Fibroblast of mammary gland (primary cell): ENCODE measurements at regions not wholly inside any gene's neighbourhood (a gene's known extent, or its start where the extent isn't known, plus 50 kb on each side); places are given as distances from the start of the nearest gene placed in this dataset.

ENCODE experiments used
- DNase-seq: peaks from one replicate; pipeline ENCODE4 v3.0.0-alpha.2; 2010; ENCODE audit warnings: low read depth
- H3K4me3 ChIP-seq: 2 replicates; pipeline ENCODE4 v1.5.1; 2011; ENCODE audit warnings: low read depth, mild to moderate bottlenecking, low read length, moderate library complexity; ENCODE audit not compliant: control insufficient read depth
- TF ChIP-seq, protein P1 (sequence below): conservative IDR thresholded peaks from 2 replicates; pipeline ENCODE4 v1.5.1; 2011; ENCODE audit warnings: low read depth, low read length, inconsistent platforms; ENCODE audit not compliant: control insufficient read depth, insufficient read depth

DNA sequence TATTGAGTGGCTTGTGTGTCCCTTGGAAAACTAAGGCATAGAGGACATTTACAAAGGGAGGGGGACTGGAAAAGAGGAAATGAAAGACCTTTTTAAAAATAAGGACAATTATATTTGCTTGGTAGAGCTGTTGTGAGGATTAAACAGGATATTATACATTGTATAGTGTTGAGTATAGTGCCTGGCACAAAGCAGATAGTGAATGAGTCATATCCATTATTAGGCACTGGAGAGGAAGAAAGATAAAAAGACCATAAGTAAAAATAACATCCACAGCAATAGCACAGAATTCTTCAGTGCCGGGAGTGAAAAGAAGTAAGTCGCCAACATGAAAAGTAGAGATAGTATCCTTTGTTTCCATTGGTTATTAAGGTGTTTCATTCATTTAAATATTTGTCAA, 623.3 kb downstream of the PDCD6IP start:
- TF ChIP-seq, protein P1, sequence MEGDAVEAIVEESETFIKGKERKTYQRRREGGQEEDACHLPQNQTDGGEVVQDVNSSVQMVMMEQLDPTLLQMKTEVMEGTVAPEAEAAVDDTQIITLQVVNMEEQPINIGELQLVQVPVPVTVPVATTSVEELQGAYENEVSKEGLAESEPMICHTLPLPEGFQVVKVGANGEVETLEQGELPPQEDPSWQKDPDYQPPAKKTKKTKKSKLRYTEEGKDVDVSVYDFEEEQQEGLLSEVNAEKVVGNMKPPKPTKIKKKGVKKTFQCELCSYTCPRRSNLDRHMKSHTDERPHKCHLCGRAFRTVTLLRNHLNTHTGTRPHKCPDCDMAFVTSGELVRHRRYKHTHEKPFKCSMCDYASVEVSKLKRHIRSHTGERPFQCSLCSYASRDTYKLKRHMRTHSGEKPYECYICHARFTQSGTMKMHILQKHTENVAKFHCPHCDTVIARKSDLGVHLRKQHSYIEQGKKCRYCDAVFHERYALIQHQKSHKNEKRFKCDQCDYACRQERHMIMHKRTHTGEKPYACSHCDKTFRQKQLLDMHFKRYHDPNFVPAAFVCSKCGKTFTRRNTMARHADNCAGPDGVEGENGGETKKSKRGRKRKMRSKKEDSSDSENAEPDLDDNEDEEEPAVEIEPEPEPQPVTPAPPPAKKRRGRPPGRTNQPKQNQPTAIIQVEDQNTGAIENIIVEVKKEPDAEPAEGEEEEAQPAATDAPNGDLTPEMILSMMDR, result no peak
- no peak overlapping the region for H3K4me3 ChIP-seq
- no peak for DNase-seq

DNA sequence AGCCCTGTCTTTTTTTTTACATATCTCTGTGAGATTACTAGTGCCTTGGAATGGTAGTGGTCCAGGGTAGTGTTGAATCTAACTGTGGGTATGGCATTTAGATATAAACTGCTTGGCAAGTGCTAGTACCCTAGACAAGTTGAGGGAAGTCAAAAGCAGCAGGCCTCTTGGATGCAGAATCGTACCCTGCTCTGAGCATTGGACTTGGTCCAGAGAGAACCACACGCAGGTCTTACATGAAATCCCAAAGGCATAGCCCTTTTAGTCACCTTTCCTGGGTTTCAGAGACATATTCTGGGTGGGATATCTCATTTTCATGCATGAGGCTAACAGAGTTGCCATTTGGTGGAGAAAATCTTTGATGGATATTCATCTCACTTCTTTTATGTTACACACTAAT, 641.4 kb downstream of the PDCD6IP start:
- H3K4me3 ChIP-seq, result no peak overlapping the region
- no peak for DNase-seq
- TF ChIP-seq, protein P1, result no peak

DNA sequence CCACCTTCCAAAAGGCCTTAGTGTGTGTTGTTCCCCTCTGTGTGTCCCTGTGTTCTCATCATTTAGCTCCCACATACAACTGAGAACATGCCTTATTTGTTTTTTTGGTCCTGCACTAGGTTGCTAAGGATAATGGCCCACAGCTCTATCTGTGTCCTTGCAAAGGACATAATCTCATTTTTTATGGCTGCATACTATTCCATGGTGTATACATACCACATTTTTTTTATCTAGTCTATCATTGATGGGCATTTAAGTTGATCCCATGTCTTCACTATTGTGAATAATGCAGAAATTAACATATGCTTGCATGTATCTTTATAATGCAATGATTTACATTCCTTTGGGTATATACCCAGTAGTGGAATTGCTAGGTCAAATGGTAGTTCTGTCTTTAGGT, 645.7 kb downstream of the PDCD6IP start:
- TF ChIP-seq, protein P1, result no peak
- H3K4me3 ChIP-seq, result no peak overlapping the region
- DNase-seq, result no peak

DNA sequence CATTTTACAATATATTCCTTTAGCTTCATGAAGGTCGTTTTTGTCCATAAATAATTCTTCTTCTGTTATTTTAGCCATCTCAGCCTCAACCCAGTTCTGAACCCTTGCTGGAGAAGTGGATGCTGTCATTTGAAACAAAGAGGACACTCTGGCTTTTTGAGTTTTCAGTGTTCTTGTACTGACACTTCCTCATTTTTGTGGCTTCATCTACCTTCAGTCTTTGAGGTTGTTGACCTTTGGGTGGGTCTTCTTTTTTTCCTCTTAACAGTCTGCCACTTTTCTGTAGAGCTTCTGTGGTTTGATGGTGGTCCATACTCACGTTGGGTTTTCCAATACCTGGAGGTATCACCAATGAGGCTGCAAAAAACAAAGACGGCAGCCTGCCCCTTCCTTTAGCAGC, 650.9 kb downstream of the PDCD6IP start:
- TF ChIP-seq, protein P1, result no peak

DNA sequence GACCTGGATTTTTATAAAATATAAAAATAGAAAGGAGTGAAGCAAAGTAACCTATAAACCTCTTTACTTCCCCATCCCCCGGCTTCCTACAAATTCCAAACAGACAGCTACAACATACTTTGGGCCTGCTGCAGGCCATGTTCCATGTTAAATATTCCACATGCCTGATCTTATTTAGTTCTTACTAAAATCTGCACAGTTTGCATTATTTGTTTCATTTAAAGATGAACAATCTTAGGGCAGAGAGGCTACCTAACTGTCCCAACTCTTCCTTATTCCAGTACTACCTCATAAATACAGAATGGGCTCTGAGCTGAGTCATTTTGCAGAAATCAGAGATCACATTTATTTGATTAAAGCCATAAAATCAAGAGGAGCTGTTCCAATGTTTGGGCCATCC, 665.0 kb downstream of the PDCD6IP start:
- no peak for DNase-seq
- TF ChIP-seq, protein P1, result no peak

More for the DNA sequence above, 650.9 kb downstream of the PDCD6IP start:
- no peak for DNase-seq
- H3K4me3 ChIP-seq, result no peak overlapping the region

DNA sequence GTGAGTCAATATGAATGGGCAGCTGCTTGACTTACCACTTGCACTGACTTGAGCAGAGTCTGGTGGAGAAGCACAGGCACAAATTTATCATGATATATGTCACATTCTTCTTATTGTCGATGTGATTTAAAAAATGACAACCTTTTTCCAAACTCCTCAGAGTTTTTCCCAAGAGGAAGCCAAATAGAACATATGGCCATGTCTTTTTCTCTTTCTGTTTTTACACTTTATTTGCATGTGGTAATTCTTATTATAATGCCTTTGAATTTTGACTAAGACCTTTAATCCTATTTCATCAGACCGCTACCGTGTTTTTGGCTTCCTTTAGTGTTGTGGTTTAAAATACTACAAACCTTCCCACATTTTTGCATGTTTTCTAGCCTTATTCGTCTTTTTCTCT, 666.2 kb downstream of the PDCD6IP start:
- no peak overlapping the region for H3K4me3 ChIP-seq
- no peak for DNase-seq
- TF ChIP-seq, protein P1, result no peak

More for the DNA sequence above, 665.0 kb downstream of the PDCD6IP start:
- no peak overlapping the region for H3K4me3 ChIP-seq

DNA sequence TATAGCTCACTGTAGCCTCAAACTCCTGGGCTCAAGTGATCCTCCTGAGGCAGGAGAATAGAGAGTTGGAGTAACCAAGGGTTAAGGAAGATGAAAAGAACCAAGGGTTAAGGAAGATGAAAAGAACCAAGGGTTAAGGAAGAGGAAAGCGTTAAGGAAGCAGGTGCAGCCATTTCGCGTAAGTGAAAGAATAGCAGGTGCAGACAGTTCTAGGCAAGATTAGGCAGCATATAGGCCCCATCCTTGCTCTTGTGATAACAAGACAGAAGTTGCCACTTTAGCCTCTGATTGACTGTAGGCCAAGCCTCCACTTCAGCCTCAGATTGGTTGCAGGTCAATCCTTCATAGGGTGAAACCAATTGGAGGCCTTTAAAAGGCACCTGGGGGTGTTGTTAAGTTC, 677.4 kb downstream of the PDCD6IP start:
- no peak for DNase-seq
- no peak overlapping the region for H3K4me3 ChIP-seq
- TF ChIP-seq, protein P1, result no peak
